DOHH2 (cell line): ENCODE measurements at regions not wholly inside any gene's neighbourhood (a gene's known extent, or its start where the extent isn't known, plus 50 kb on each side); places are given as distances from the start of the nearest gene placed in this dataset.

Experiments used
- H3F3A ChIP-seq: fragments of 200-600 bp; sonication (generic), shearing (Covaris generic); 2 replicates; pipeline ENCODE4 v1.6.0; 2016; ENCODE audit warnings: antibody characterized with exemption, mild to moderate bottlenecking; ENCODE audit not compliant: control insufficient read depth, insufficient read depth
- H3K27ac ChIP-seq: fragments of 200-600 bp; sonication (generic); 2 replicates; pipeline ENCODE4 v1.5.1; 2014; ENCODE audit warnings: low read depth, mild to moderate bottlenecking, low read length, moderate library complexity
- H3K27me3 ChIP-seq: fragments of 200-600 bp; sonication (generic); 2 replicates; pipeline ENCODE4 v1.6.1; 2014; ENCODE audit warnings: mild to moderate bottlenecking, low read length, mixed read lengths; ENCODE audit not compliant: control insufficient read depth
- H3K36me3 ChIP-seq: fragments of 200-600 bp; sonication (generic); 2 replicates; pipeline ENCODE4 v1.6.1; 2014; ENCODE audit warnings: mild to moderate bottlenecking, low read length, moderate library complexity, mixed read lengths; ENCODE audit not compliant: control insufficient read depth
- H3K4me1 ChIP-seq: fragments of 200-600 bp; sonication (generic); 2 replicates; pipeline ENCODE4 v1.6.1; 2014; ENCODE audit warnings: mild to moderate bottlenecking, low read length, mixed read lengths; ENCODE audit not compliant: control insufficient read depth
- H3K4me2 ChIP-seq: fragments of 200-600 bp; sonication (generic); 2 replicates; pipeline ENCODE4 v1.6.0; 2014; ENCODE audit warnings: mild to moderate bottlenecking, low read length, moderate library complexity
- H3K4me3 ChIP-seq: fragments of 200-600 bp; sonication (generic); 2 replicates; pipeline ENCODE4 v1.5.1; 2014; ENCODE audit warnings: mild to moderate bottlenecking, low read length, mixed read lengths
- H3K79me2 ChIP-seq: fragments of 200-600 bp; sonication (generic); 2 replicates; pipeline ENCODE4 v1.6.1; 2014; ENCODE audit warnings: mild to moderate bottlenecking, low read length, mixed read lengths; ENCODE audit not compliant: control insufficient read depth
- H3K9me2 ChIP-seq: fragments of 200-600 bp; sonication (generic); replicated peaks from 2 replicates; pipeline ENCODE4 v1.6.1; 2014; ENCODE audit warnings: mild to moderate bottlenecking, low read length, mixed read lengths; ENCODE audit not compliant: control insufficient read depth
- H3K9me3 ChIP-seq: fragments of 200-600 bp; sonication (generic); 2 replicates; pipeline ENCODE4 v1.6.1; 2014; ENCODE audit warnings: antibody characterized with exemption, low read length, mixed read lengths; ENCODE audit not compliant: control insufficient read depth, insufficient read depth
- H4K20me1 ChIP-seq: fragments of 200-600 bp; sonication (generic); 2 replicates; pipeline ENCODE4 v1.6.0; 2014; ENCODE audit warnings: low read depth, mild to moderate bottlenecking, antibody characterized with exemption, low read length, moderate library complexity; ENCODE audit not compliant: control insufficient read depth, insufficient read depth
- EZH2phosphoT487 ChIP-seq: fragments of 200-600 bp; sonication (generic); IDR thresholded peaks from 2 replicates; pipeline ENCODE4 v1.6.1; 2017; ENCODE audit warnings: borderline replicate concordance, mild to moderate bottlenecking, antibody characterized with exemption, low read length, moderate library complexity, mixed read lengths
- TF ChIP-seq, protein P1 (sequence below): fragments of 200-600 bp; sonication (generic); IDR thresholded peaks from one replicate; pipeline ENCODE4 v1.5.1; 2014; ENCODE audit warnings: antibody characterized with exemption, mild to moderate bottlenecking, low read depth, low read length; ENCODE audit not compliant: poor library complexity, severe bottlenecking

DNA sequence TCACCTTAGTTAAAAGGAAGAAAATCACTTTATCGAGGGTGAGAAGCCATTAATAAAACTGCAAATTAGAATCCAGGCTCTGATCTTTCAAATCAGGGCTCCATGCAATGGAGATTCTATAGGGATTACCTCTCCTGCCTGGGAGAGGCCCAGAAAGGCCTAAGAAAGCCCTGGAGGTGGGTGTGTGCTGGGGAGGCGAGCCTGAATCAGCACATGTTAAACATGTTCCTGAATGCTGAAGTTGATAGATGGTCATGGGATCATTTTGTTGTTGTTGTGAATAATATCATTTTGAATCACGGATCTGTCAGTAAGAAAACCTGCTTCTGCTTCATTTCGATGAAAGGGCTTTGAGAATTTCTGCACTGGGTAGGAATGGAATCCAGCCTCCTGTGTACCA, 254.3 kb downstream of the ACKR3 start:
- H3K4me2 ChIP-seq = no peak overlapping the region
- no peaks in the 10 kb centered on the region for H4K20me1 ChIP-seq
- no peaks in the 10 kb centered on the region for H3K79me2 ChIP-seq
- no peaks in the 10 kb centered on the region for H3K36me3 ChIP-seq
- no peaks in the 10 kb centered on the region for H3F3A ChIP-seq
- no peaks in the 10 kb centered on the region for H3K4me1 ChIP-seq
- H3K4me3 ChIP-seq = no peak overlapping the region
- H3K27ac ChIP-seq = no peak overlapping the region
- TF ChIP-seq, protein P1, sequence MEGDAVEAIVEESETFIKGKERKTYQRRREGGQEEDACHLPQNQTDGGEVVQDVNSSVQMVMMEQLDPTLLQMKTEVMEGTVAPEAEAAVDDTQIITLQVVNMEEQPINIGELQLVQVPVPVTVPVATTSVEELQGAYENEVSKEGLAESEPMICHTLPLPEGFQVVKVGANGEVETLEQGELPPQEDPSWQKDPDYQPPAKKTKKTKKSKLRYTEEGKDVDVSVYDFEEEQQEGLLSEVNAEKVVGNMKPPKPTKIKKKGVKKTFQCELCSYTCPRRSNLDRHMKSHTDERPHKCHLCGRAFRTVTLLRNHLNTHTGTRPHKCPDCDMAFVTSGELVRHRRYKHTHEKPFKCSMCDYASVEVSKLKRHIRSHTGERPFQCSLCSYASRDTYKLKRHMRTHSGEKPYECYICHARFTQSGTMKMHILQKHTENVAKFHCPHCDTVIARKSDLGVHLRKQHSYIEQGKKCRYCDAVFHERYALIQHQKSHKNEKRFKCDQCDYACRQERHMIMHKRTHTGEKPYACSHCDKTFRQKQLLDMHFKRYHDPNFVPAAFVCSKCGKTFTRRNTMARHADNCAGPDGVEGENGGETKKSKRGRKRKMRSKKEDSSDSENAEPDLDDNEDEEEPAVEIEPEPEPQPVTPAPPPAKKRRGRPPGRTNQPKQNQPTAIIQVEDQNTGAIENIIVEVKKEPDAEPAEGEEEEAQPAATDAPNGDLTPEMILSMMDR = no peak
- 0 out of 2 replicates have a peak, but pooled peaks cover 3% of the 10 kb centered on the region for H3K27me3 ChIP-seq
- H3K9me3 ChIP-seq = no peaks in the 10 kb centered on the region
- H3K9me2 ChIP-seq = no peaks in the 10 kb centered on the region

DNA sequence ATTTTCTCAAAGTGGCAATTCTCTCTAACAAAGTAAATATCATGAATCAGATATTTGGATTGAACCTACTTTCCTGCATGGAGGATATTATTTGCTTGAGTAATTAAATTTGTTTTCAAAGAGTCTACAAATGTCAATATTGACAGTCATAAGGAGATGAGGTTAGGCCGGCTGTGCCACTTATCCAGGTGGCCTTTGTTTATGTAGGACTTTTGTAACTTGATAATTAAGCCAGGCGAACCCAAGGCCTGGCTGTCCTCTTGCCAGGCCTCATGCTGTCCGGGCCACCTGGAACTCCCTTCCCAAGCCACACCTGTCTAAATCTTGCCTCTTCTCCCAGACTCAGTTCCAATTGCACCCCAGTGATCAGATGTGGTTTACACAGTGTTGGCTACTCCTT, 255.2 kb downstream of the ACKR3 start:
- Histone ChIP-seq H3F3A (no peaks in the 10 kb centered on the region), H3K27me3 (0 out of 2 replicates have a peak, but pooled peaks cover 3% of the 10 kb centered on the region), H3K27ac (no peak overlapping the region), H3K9me3 (no peaks in the 10 kb centered on the region), H3K9me2 (no peaks in the 10 kb centered on the region), H3K4me1 (no peaks in the 10 kb centered on the region), H3K36me3 (no peaks in the 10 kb centered on the region), H4K20me1 (no peaks in the 10 kb centered on the region), H3K79me2 (no peaks in the 10 kb centered on the region), H3K4me3 (no peak overlapping the region), H3K4me2 (no peak overlapping the region)
- no peak for TF ChIP-seq EZH2phosphoT487
- TF ChIP-seq, protein P1 = no peak

DNA sequence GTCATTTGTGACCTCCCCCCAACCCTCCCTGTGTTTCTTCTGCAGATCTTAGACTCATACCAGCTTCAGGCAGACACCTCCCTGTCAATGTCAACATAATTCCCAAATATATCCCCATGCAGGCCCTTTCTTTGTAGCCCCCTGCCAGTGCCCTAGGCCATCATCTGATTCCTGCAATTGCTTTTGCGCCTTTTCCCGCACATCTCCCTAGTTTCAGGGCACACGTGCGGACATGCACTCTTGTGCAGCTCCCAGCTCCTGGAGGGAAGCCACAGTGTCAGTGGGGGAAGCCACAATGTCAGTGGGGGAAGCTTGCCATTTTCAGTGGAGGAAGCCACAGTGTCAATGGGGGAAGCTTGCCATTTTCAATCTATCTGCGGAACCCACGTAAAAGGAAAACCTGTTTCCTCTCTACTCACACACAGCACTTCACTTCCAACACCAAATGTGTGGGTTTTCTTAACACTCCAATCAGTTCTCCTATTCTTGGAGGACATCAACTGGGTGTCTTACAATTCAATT, 256.4 kb downstream of the ACKR3 start:
- Histone ChIP-seq H3K9me3 (no peaks in the 10 kb centered on the region), H3K9me2 (no peaks in the 10 kb centered on the region), H3F3A (no peaks in the 10 kb centered on the region), H3K79me2 (no peaks in the 10 kb centered on the region), H4K20me1 (no peaks in the 10 kb centered on the region), H3K27me3 (0 out of 2 replicates have a peak, but pooled peaks cover 3% of the 10 kb centered on the region), H3K4me2 (no peak overlapping the region), H3K36me3 (no peaks in the 10 kb centered on the region), H3K27ac (no peak overlapping the region), H3K4me3 (no peak overlapping the region), H3K4me1 (no peaks in the 10 kb centered on the region)
- TF ChIP-seq, protein P1 = no peak
- no peak for TF ChIP-seq EZH2phosphoT487
